HCT116 (cell line): ENCODE measurements at regions not wholly inside any gene's neighbourhood (a gene's known extent, or its start where the extent isn't known, plus 50 kb on each side); places are given as distances from the start of the nearest gene placed in this dataset.

Experiments used
- ATAC-seq: fragments of 200-7000 bp; cut with Tn5 transposase; 2 replicates; pipeline ENCODE4 v1.9.1; 2020; ENCODE audit warnings: mild to moderate bottlenecking, moderate library complexity
- BruUV-seq: library from RNA; stranded (reverse); fragments of 400-500 nt; replicated peaks from 2 replicates; lab custom pipeline; 2021; lab: Mats Ljungman, UMichigan
- CTCF ChIA-PET: fragments of 300-600 bp; sonication (Branson Sonifier 250); formaldehyde crosslinking; loops from one replicate; lab custom pipeline; 2021; ENCODE audit warnings: antibody characterized with exemption; lab: Charles Lee
- POLR2A ChIA-PET: fragments of 300-600, 350-600 bp; sonication (Branson Sonifier 250); formaldehyde crosslinking; loops from one replicate; lab custom pipeline; 2021; ENCODE audit warnings: antibody characterized with exemption; lab: Charles Lee
- RAD21 ChIA-PET, 2 experiments: fragments of 300-600 bp; sonication (Branson Sonifier 250); formaldehyde crosslinking; loops; one replicate each; lab custom pipeline; 2023; ENCODE audit warnings: low total read pairs in 2 of 2; ENCODE audit not compliant: uncharacterized antibody in 2 of 2, unreplicated experiment in 2 of 2, low non-redundant PET in 1 of 2; lab: Charles Lee
- DNase-seq: peaks from one replicate; pipeline ENCODE4 v3.0.0-alpha.2; 2010; ENCODE audit warnings: low read depth, low spot score
- H2AFZ ChIP-seq: fragments of 200-600 bp; shearing (Covaris generic), sonication (generic); 2 replicates; pipeline ENCODE4 v1.6.1; 2017; ENCODE audit warnings: low read depth, mixed run types, mixed read lengths, antibody characterized with exemption, low read length; ENCODE audit not compliant: poor library complexity, severe bottlenecking
- H3K27ac ChIP-seq: 2 replicates; pipeline ENCODE4 v1.5.1; 2012; ENCODE audit warnings: low read depth, low read length
- H3K27me3 ChIP-seq: fragments of 200-600 bp; sonication (generic); 2 replicates; pipeline ENCODE4 v1.6.1; 2016; ENCODE audit warnings: mixed run types, low read length, mixed read lengths; ENCODE audit not compliant: insufficient read depth
- H3K36me3 ChIP-seq, 2 experiments: fragments of 200-500 bp in 1 of 2; fragments of 200-600 bp in 1 of 2; sonication (Bioruptor generic) in 1 of 2; sonication (generic) in 1 of 2; 2 replicates each; pipeline versions ENCODE4 v1.5.1 to v1.6.1; 2014 to 2016; ENCODE audit warnings: low read length in 2 of 2, inconsistent platforms in 1 of 2, mixed read lengths in 1 of 2, mixed run types in 1 of 2; ENCODE audit not compliant: insufficient read depth in 2 of 2, control insufficient read depth in 1 of 2
- H3K4me1 ChIP-seq, 2 experiments: fragments of 200-600 bp in 1 of 2; sonication (generic) in 1 of 2; 2 replicates each; pipeline versions ENCODE4 v1.5.1 to v1.6.1; 2012 to 2017; ENCODE audit warnings: low read length in 2 of 2, inconsistent platforms in 1 of 2, mild to moderate bottlenecking in 1 of 2, mixed read lengths in 1 of 2, mixed run types in 1 of 2, moderate library complexity in 1 of 2; ENCODE audit not compliant: insufficient read depth in 2 of 2, control insufficient read depth in 1 of 2
- H3K4me2 ChIP-seq: fragments of 200-600 bp; sonication (generic); 2 replicates; pipeline ENCODE4 v1.6.1; 2017; ENCODE audit warnings: mixed run types, low read length, mixed read lengths
- H3K4me3 ChIP-seq, 2 experiments: fragments of 200-600 bp in 1 of 2; sonication (generic) in 1 of 2; replicated peaks in 1 of 2; 2 replicates each; pipeline ENCODE4 v1.5.1; 2011 to 2016; ENCODE audit warnings: low read length in 2 of 2, control low read depth in 1 of 2, low read depth in 1 of 2, mild to moderate bottlenecking in 1 of 2, mixed read lengths in 1 of 2, mixed run types in 1 of 2
- H3K79me2 ChIP-seq: fragments of 200-600 bp; sonication (generic); 2 replicates; pipeline ENCODE4 v1.6.1; 2017; ENCODE audit warnings: mild to moderate bottlenecking, mixed run types, low read length, moderate library complexity, mixed read lengths; ENCODE audit not compliant: insufficient read depth
- H3K9ac ChIP-seq: fragments of 200-600 bp; sonication (generic); 2 replicates; pipeline ENCODE4 v1.6.1; 2016; ENCODE audit warnings: low read length, mixed read lengths
- H3K9me2 ChIP-seq: fragments of 200-600 bp; sonication (generic), shearing (Covaris generic); 2 replicates; pipeline ENCODE4 v1.6.1; 2017; ENCODE audit warnings: mixed run types, mild to moderate bottlenecking, moderate library complexity; ENCODE audit not compliant: insufficient read depth
- H3K9me3 ChIP-seq, 2 experiments: fragments of 200-500 bp in 1 of 2; fragments of 200-600 bp in 1 of 2; sonication (Bioruptor generic) in 1 of 2; sonication (generic) in 1 of 2; 2 replicates each; pipeline ENCODE4 v1.6.1; 2014 to 2017; ENCODE audit warnings: low read length in 2 of 2, mixed read lengths in 2 of 2, inconsistent platforms in 1 of 2, low read depth in 1 of 2, mild to moderate bottlenecking in 1 of 2, mixed run types in 1 of 2, moderate library complexity in 1 of 2; ENCODE audit not compliant: control insufficient read depth in 1 of 2, insufficient read depth in 1 of 2
- H4K20me1 ChIP-seq: fragments of 200-600 bp; sonication (generic), shearing (Covaris generic); 2 replicates; pipeline ENCODE4 v1.6.1; 2017; ENCODE audit warnings: mixed run types, mild to moderate bottlenecking, moderate library complexity; ENCODE audit not compliant: insufficient read depth
- ATF3 ChIP-seq: IDR thresholded peaks from 2 replicates; pipeline ENCODE4 v1.6.1; 2012
- CBX3 ChIP-seq: IDR thresholded peaks from 2 replicates; pipeline ENCODE4 v1.6.1; 2012; ENCODE audit warnings: low read depth
- CTCF ChIP-seq, 3 experiments: fragments of 200-600 bp in 1 of 3; sonication (generic) in 1 of 3; IDR thresholded peaks in 2 of 3; conservative IDR thresholded peaks in 1 of 3; 2 replicates each; pipeline ENCODE4 v1.5.1; 2012 to 2017; ENCODE audit warnings: low read depth in 2 of 3, low read length in 2 of 3, antibody characterized with exemption in 1 of 3, borderline replicate concordance in 1 of 3, control low read depth in 1 of 3, mild to moderate bottlenecking in 1 of 3, mixed read lengths in 1 of 3, mixed run types in 1 of 3, moderate library complexity in 1 of 3; ENCODE audit not compliant: insufficient read depth in 1 of 3
- EGR1 ChIP-seq: IDR thresholded peaks from 2 replicates; pipeline ENCODE4 v1.6.1; 2012; ENCODE audit warnings: low read depth
- EZH2 ChIP-seq: fragments of 200-600 bp; sonication (generic); IDR thresholded peaks from 2 replicates; pipeline ENCODE4 v1.6.1; 2017; ENCODE audit warnings: antibody characterized with exemption, mixed run types
- EZH2phosphoT487 ChIP-seq: fragments of 200-600 bp; IDR thresholded peaks from 2 replicates; pipeline ENCODE4 v1.6.1; 2018; ENCODE audit warnings: antibody characterized with exemption, borderline replicate concordance
- FOSL1 ChIP-seq: IDR thresholded peaks from 2 replicates; pipeline ENCODE4 v1.6.1; 2012; ENCODE audit warnings: low read depth
- JUND ChIP-seq: IDR thresholded peaks from 2 replicates; pipeline ENCODE4 v1.6.1; 2012
- POLR2A ChIP-seq: IDR thresholded peaks from 2 replicates; pipeline ENCODE4 v1.7.0; 2011; ENCODE audit warnings: borderline replicate concordance; ENCODE audit not compliant: insufficient read depth, insufficient read length; ENCODE audit errors: extremely low read depth
- RAD21 ChIP-seq: IDR thresholded peaks from 2 replicates; pipeline ENCODE4 v1.6.1; 2012; ENCODE audit warnings: low read depth, mild to moderate bottlenecking
- SIN3A ChIP-seq: IDR thresholded peaks from 2 replicates; pipeline ENCODE4 v1.6.1; 2012; ENCODE audit warnings: low read depth
- SP1 ChIP-seq: IDR thresholded peaks from 2 replicates; pipeline ENCODE4 v1.6.1; 2012; ENCODE audit warnings: low read depth
- SRF ChIP-seq: IDR thresholded peaks from 2 replicates; pipeline ENCODE4 v1.6.1; 2012; ENCODE audit warnings: low read depth
- TCF7L2 ChIP-seq: IDR thresholded peaks from 2 replicates; pipeline ENCODE4 v1.7.0; 2011; ENCODE audit warnings: borderline replicate concordance, inconsistent platforms; ENCODE audit not compliant: insufficient read depth, insufficient read length; ENCODE audit errors: extremely low read depth
- YY1 ChIP-seq: IDR thresholded peaks from 2 replicates; pipeline ENCODE4 v1.6.1; 2011; ENCODE audit warnings: low read length, low read depth, moderate library complexity, mild to moderate bottlenecking; ENCODE audit not compliant: insufficient replicate concordance; ENCODE audit errors: extremely low read depth
- ZNF274 ChIP-seq: fragments of 200-500 bp; sonication (Bioruptor generic); IDR thresholded peaks from 2 replicates; pipeline ENCODE4 v1.6.1; 2014; ENCODE audit warnings: mild to moderate bottlenecking, low read depth, low read length, inconsistent platforms
- intact Hi-C: fragments of 100-400 bp; cut with micrococcal nuclease; formaldehyde crosslinking; loops from 2 replicates; pipeline ENCODE4 v1.10.0; 2022

- no TSS peak for BruUV-seq
- no peak overlapping the region for H3K4me2 ChIP-seq
- H3K36me3 ChIP-seq, result no peaks in the 10 kb centered on the region
- no peaks in the 10 kb centered on the region for H4K20me1 ChIP-seq
- intact Hi-C loops, result no loop called here
- no peak for DNase-seq
- H3K27ac ChIP-seq, result no peak overlapping the region
- POLR2A ChIA-PET, result no interaction called here
- H3K9ac ChIP-seq, result no peak overlapping the region
- H3K27me3 ChIP-seq, result no peaks in the 10 kb centered on the region; the same call in 1 of the 2 replicates
- RAD21 ChIA-PET, result no interaction called here
- no peak for ATAC-seq
- H2AFZ ChIP-seq, result no peak overlapping the region
- H3K4me3 ChIP-seq, result no peak overlapping the region
- TF ChIP-seq ATF3 (no peak), TCF7L2 (no peak), EZH2phosphoT487 (no peak), RAD21 (no peak), POLR2A (no peak), CBX3 (no peak), YY1 (no peak), SIN3A (no peak), SRF (no peak), EZH2 (no peak), EGR1 (no peak), SP1 (no peak), FOSL1 (no peak), JUND (no peak), CTCF (IDR thresholded peaks at IDR 0.05 in 2 of 3, conservative IDR thresholded peaks at IDR 0.05 in 1 of 3; ENCODE audit: borderline replicate concordance in 1 of 3, insufficient read depth in 1 of 3, low read depth in 2 of 3, low read length in 2 of 3) (no peak), ZNF274 (no peak)
- H3K9me2 ChIP-seq, result no peaks in the 10 kb centered on the region; the same call in 1 of the 2 replicates
- H3K79me2 ChIP-seq, result no peaks in the 10 kb centered on the region
- peaks cover 18 to 28% of the 10 kb centered on the region in 2 experiments for H3K4me1 ChIP-seq
- CTCF ChIA-PET, result no interaction called here
- H3K9me3 ChIP-seq, result no peaks in the 10 kb centered on the region
These were observed 56.5 kb upstream of the NAV2 start for GRCh38 chr11:19656140-19656541.
